Colon (tissue), 2 donors: ENCODE measurements at regions not wholly inside any gene's neighbourhood (a gene's known extent, or its start where the extent isn't known, plus 50 kb on each side); places are given as distances from the start of the nearest gene placed in this dataset.

Experiments
- FAIRE-seq: peaks from 2 replicates; lab custom pipeline; 2012; peaks lifted over from hg19 to GRCh38; lab: Jason Lieb, UNC
- donor health status: control.
- donor health status: control.

DNA sequence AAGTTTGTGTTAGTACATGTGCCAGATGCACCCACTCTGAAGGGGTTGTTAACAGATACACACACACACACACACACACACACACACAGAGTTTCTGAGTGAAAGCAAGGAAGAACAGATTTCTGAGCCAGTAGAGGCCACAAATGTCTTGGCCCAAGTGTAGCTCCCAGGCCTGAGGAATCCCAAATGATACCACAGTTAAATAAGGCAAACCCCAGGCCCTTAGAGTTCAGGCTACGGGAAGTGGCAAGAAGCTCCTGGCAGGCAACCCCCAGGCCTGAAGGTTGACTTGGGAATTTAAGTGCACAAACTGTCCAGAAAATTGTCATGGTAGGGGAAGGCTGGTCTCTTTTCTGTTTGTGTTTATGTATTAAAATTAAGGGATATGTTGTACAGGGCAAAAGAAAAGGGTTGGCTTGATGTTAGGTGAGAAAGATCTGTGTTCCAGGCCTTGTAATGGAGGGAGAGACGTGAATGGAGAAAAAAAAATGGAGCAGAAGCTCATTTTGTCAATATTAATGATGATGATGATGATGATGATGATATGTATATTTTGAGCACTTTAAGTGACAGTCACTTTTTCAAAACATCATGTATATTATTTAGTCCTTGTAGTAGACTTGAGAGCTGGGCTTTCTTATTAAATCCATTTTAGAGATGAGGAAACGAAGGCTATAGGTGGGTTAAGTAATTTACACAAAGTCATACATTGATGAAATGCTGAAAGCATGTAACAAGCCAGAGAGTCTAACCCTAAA is 317.0 kb upstream of the JAG1 start:
- FAIRE-seq = no peak

DNA sequence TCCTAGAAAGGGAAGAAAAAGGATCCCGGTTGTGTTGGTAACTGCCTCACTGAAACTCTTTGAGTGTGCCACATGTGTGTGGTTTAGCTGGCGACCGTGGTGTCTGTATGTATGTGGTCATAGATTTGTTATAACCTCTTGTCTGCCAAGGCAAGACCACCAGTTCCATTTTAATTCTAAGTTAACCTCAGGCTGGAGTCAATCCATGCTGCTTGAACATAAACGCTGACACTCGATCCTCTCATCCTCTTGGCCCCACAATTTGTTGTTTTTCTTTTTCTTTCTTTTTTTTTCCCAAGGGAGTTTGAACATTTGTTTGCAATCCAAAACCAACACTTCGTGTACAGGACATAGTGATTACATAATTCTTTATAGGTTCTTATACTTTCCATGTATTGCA is 318.9 kb upstream of the JAG1 start:
- no peak for FAIRE-seq

DNA sequence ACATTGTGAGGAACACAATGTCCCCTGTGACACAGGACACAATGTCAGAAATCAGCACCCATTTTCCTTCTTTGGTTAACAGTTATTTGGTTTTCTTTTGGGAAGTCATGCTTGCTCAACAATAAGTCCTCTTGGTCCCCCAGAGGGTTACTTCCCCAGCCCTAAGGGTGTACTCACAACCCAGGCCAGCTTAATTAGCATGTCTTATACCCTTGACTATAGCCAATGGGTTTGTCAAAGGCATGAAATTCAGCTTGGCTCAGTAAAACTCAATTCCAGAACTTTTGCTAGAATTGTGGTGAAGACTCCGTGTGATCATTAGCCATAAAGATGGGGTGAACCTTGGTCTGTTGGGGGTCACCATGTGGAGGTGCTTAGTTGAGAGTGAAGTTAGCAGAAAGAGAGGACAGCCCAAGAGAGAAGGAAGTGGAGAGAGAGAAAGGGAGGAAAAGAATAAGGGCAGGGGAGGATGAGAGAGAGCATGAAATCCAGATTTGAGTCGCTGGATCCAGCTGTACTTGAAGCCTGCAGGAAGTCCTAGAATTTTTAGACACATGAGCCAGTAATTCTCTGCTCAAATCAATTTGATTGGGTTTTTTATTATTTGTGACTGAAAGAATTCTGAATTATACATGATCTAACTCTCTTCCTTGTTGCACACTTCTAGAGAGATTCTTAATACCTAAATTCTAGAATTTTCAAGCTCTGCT is 321.3 kb upstream of the JAG1 start:
- FAIRE-seq = no peak

DNA sequence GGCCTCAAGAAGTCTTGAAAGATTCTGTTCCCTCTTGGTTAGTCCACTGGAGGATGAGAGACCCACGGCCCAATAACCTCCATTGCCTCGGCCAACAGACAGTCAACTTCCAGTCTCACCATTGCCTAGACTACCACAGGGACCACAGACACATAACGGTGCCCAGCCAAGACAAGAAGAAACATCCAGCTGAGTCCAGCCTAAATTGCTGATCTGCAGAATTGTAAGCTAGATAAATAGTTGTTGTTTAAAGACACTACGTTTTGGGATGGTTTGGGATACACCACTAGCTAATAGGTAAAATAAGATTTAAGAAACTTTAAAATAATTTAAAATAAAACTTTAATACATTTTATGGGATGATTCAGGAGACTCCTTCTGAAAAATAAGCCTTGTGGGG is 324.7 kb upstream of the JAG1 start:
- FAIRE-seq = no peak

DNA sequence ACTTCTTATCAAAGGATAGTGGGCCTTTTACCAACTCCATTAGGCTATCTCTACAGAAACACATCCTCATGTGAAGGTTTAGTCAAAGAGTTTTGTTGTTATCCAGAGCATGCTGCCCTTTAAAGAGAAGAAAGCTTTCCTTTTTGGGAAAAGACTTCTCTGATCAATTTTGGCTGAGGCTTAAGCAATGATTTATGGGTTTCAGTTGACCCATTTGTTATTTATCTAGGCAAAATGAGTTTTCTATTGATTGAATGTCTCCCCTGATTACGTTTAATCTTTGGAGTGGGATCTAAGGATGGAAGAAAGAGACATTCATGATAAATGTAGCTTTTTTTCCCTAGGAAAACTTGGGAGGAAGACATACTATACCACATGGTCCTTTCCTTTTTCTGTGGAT is 326.6 kb upstream of the JAG1 start:
- FAIRE-seq = no peak

DNA sequence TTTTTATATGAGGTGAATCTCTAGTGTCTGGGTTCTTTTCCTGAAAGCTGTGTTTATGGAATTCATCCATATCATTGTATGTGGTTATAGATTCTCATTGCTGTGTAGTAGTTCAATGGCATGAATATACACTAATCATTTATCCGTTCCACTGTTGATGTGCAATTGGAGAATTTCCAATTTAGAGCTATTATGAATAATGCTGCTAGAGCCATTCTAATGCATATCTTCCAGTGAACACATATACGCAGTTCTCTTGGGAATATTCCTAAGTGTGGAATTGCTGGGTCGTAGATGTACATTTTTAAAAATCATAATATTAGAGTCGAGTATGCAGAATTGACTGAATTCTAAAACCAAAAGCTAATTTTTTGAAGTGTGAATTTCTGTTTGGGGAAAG is 327.5 kb upstream of the JAG1 start:
- FAIRE-seq = no peak

DNA sequence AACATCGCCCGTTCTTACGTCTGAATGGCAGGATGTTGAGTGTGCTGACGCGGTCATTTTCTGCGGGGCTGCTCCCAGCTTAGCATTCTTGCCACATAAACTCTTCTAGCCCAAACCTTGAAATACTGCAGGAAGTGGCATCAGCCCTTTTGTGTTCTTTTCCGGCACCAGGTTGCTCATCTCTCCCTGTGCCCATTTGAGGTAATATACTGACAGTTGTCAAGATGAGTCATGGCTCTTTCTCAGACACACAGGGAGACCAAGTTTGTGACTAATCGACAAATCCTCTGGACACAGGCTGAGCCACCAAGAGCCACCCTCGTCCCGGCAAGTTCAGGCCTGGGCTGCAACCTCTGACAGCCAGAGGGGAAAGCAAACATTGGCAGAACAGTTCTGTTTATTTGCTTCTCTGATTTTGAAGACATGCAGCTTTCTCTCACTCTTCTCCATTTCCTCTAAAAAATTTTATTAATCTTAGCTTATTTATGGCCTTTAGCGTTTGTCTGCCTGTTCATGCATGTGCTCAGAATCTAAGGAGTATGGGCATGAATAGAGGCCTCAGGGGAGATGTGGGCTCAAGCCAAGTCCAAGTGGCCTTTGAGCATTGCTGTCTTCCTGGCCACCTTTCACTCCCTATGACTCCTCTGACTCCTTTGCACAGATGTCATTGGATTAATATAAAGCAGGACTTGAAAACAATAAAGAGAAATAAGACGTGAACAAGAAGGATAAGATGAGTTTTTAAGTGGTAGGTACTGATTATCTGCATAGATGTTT is 328.2 kb upstream of the JAG1 start:
- no peak for FAIRE-seq

DNA sequence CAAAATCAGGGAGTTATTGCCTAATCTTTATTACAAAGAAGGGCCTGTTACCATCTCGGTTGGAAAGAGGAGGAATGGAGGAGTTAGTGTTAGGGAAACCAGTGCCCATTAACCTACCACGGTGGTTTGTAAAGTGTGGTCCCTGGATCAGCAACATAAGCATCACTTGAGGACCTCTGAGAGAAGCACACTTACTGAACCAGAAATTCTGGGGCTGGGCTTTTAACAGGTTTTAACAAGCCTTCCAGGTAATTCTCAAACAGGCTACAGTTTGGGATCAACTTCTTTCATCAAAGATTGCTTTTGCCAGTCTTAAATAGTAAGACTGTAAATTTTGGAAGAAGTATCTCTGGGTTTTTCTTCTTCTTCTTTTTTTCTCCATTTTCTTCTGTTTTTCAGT is 329.5 kb upstream of the JAG1 start:
- FAIRE-seq = no peak

DNA sequence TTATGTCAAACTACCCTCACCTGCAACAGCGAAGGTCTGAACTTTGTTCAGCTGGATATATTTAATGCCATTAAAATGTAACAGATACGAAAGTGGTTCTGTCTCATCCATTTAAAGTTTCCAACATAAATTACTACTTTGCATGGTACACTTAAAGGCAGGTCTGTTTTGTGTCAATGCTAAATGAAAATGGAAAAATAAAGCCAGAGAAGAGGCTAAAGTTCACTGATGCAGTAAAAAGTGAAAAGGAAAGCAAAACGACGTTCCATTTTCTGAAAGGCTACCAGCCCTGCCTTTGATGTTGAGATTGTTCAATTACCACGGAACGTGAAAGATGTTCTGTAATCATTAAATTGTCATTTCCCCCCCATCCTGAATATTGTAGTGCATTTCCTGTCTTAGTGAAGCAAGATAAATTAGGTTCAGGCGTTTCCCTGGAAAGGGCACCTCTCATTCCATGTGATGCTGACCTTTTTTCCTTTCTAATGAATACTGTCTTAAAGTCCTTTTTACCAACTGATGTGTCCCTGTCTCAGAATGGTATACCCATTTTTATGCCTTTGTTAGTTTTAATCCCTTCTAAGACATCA is 334.7 kb upstream of the JAG1 start:
- FAIRE-seq = no peak

DNA sequence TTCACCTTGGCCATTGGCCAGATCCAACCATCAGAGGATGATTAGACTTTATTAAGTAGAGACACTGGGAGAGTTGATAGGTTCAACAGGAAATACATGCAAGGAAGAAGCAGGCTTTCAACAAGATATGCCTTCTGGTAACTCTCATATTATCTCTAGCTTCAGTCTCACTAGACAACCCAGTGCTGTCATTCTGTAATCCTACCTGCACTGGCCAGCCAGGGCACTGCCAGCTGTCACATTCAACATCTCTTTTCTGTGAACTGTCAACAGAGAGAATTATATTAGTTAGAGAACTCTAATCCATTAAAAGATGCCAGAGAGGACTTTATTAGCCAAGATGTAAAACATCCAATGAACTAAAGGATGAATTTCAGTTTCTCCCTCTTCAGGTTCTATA is 337.9 kb upstream of the JAG1 start:
- no peak for FAIRE-seq

DNA sequence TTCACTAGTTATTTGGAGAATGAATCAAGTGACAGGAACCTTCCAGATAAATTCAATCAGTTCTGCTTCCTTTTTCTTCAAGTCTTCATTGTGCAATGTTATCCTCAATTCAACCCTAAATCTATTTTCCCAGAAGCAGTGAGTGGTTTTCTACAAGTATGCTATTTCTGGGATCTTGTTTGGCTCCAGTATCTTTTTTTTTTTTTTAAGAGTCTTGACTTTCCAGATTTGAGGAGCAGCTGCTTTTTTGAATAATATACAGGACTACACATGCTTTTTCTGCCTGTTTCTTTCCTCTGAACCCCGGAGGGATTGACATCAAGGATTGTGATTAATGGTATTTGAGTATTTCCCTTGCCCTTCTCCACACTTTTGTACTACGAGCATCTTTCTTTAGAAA is 339.2 kb upstream of the JAG1 start:
- no peak for FAIRE-seq

DNA sequence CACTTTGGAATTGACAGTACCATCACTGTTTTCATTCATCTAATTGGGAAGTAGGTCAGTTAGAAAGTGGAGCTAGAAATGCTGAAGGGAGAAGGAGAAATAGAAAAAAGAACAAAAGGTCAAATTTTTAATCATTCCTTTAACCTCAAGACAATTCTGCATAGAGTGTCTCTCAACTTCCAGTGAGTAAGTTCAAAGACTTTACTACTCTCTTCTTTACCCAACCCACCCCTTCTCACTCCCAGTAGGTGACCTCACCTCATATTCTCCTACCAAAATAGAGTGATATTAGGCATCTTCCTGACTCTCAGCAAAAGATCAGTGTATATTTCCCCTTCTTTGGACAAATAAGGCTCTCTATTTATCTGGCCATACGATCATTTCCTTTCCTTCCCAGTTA is 340.0 kb upstream of the JAG1 start:
- no peak for FAIRE-seq

DNA sequence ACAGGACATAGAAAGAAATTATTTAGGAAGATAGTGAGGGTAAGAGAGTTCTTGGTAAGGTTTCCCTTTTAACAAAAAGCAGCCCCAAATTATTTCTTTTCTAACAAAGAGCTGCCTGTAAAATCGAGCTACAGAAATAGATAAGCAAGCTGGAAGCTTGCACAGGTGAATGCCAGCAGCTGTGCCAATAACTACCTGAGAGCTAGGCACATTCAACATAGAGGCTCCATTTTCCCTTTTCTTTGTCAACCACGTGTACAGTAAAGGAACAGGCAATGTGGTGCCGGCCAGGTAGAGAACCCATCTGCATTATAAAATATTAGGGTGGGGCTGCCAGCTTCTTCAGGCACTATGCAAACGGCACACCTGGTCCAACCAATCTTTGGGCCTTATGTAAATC is 341.6 kb upstream of the JAG1 start:
- FAIRE-seq = no peak

DNA sequence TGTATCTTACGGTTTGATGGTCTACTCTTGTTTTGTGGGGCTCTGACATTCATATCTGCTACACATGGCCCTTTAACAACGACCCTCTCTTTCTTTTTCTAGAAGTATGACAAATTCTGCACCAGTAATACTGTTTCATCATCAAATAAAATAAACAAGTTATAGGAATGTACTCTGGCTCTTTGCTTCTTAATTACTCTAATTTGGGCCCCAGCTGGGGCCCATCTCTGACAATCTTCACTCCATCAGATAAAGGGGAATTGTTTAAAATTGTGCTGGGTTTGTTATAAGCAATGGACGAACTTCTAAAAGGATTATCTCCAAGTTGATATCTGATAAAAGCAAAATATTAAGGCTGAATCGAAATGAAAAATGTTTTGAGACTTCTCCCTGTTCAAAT is 343.6 kb upstream of the JAG1 start:
- FAIRE-seq = no peak

DNA sequence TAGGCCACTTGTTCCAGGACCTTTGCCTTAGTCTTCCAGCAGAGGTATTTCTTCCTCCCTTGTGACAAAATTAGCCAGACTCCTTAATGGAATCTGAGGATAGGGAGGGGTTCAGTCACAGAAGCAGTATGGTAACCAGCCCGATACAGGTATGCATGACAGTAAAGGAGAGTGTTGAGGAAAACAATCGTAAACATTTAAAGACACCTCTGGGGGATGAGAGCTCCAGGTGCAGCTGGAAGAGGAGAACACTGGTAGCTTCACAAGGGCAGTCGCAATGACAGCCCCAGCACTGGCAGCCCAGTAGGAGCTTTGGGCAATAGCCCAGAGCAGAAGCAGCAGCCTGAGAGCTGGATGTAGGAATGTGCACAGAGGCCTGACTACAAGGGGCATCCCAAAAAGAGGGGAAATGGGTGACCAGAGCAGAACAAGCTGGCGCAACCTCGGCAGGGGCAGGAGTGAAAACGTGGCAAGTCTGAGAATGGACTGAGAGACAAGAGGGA is 344.9 kb upstream of the JAG1 start:
- no peak for FAIRE-seq

DNA sequence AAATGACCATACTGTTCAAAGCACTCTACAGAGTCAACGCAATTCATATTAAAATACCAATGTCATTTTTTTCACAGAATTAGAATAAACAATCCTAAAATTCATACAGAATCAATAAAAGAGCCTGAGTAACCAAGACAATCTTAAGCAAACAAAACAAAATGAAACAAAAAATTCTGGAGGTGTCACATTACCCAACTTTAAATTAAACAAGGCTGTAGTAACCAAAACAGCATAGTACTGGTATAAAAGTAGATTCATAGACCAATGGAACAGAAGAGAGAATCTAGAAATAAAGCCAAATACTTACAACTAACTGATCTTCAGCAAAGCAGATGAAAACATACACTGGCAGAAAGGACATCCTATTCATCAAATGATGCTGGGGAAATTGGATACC is 346.9 kb upstream of the JAG1 start:
- no peak for FAIRE-seq

DNA sequence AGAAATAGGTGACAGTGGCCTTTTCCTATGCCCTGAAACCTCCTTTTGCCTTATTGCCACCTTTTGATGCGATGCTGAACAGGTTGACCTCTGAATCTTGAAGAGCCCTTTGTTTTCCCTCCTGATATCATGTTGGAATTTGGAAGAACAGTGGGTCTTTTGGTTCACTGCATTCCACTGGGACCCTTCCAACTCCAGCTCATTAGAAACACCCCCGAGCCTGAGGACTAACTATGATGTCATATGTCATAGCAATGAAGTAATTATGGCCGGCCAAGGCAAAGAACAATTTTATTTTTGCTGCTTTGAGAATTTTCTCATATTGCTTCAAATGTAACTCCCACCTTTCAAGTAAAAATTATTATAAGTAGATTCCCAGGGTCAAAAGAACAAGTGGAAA is 353.4 kb upstream of the JAG1 start:
- FAIRE-seq = no peak

DNA sequence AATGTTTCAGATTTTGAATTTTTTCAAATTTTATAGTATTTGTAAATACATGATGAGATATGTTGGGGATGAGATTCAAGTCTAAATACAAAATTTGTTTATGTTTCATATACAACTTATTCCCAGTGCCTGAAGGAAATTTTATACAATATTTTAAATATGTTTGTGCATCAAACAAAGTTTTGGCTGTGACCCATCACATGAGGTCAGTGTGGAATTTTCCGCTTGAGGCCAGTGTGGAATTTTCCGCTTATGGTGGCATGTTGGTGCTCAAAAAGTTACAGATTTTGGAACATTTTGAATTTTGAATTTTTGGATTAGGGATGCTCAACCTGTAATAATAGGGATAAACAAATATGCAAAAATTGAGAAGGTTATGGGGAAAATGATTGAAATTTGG is 356.6 kb upstream of the JAG1 start:
- no peak for FAIRE-seq

DNA sequence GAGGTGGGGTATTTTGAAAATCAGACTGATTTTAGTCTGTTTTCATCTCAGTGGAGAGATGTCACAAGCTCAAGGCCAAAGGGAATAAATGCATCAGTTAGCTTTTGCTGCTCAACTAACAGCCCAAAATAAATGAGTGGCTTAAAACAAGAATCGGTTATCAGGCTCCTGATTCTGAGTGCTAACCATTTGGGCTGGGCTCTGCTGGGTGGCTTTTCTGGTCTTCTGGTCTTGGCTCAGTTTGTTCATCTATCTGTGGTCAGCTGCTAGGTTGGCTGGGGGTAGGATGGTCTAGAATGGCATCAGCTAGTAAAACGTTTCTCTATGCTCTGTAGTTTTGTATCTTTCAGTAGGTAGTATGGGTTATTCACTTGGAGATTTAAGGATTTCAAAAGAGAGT is 357.5 kb upstream of the JAG1 start:
- no peak for FAIRE-seq

DNA sequence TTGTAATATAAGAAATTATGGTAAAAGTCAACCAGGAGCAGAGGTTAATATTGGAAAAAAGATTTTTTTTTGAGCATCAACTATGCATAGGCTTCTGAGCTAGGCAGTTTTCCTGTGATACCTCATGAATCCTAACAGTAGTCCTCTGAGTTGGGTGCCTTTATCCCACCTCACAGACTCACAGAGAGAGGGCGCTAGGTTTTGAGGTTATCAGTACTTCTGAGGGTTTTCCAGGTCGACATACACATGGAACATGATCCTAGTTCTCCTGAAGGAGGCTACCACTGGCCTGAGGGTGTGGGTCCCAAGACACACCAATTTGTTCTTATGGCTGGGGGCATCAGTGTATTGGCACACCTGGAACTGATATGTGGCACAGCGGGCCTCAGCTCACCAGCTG is 358.8 kb upstream of the JAG1 start:
- FAIRE-seq = no peak

DNA sequence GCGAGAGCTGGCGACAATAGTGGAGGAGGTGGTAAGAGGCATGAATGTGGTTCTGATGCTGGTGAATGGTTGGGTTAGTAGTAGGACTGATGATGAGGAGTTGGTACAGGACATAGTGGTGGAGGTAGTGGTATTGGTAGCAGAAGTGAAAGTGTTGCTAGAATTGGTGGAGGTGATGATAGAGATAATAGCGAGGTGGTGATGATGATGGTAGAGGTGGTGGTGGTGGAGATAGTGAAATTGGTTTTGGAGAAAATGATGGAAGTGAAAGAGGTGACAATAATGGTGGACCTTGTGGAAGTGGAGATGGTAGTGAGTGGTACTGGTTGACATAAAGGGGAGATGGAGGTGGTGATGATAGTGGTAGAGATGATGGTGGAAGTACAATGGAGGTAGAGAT is 360.2 kb upstream of the JAG1 start:
- FAIRE-seq = no peak

DNA sequence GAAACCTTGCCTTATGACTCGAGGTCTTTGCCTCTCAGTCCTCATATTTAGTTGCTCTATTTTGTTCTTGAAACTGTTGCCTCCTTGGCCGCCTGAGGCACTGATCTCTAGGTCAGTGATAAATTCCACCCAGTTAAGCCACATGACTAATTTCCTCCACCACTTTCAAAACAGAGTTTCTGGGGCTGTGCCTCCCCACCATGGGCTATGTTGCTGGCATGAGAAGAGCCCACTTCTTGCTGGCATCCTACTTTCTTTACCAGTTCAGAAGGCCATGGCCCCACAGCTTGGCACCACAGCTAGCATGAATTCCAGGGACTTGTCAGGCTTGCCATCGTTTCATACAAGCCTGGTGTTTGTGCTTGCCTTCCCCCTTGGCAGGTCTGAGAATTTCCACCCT is 361.4 kb upstream of the JAG1 start:
- FAIRE-seq = no peak

DNA sequence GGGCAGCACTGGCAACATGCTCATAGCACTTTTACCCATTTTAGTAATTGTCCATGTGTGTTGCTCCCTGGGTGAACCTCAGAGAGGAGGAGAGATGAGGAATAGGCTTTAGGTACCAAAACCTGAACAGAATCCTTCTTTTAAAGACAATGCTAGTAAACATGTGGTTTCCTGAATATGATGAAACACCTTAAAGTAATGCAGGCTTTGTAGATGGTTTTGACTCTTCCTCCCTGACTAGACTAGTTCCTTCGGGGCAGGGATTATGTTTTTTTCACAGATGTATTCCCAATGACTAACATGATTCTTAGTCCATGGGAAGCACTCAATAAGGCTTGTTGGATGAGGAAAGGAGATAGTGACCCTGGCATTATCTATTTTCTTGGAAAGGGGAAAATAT is 367.6 kb upstream of the JAG1 start:
- FAIRE-seq = no peak
